HUES64 (cell line): ENCODE measurements at regions not wholly inside any gene's neighbourhood (a gene's known extent, or its start where the extent isn't known, plus 50 kb on each side); places are given as distances from the start of the nearest gene placed in this dataset.
A peak's percentile ranks its signal among the peaks of the same experiment; 100 is the strongest.

Experiments used
- H3K27ac ChIP-seq: 2 replicates; pipeline ENCODE4 v1.7.0; 2013; ENCODE audit warnings: low read depth, low read length, inconsistent platforms
- H3K27me3 ChIP-seq: 2 replicates; pipeline ENCODE4 v1.6.1; 2013; ENCODE audit warnings: mild to moderate bottlenecking, low read length; ENCODE audit not compliant: insufficient read depth
- H3K36me3 ChIP-seq: 2 replicates; pipeline ENCODE4 v1.6.1; 2013; ENCODE audit warnings: mild to moderate bottlenecking, low read length; ENCODE audit not compliant: insufficient read depth
- H3K4me1 ChIP-seq: 2 replicates; pipeline ENCODE4 v1.6.1; 2013; ENCODE audit warnings: mild to moderate bottlenecking, low read length, moderate library complexity; ENCODE audit not compliant: insufficient read depth
- H3K4me3 ChIP-seq: 2 replicates; pipeline ENCODE4 v1.5.1; 2013; ENCODE audit warnings: mild to moderate bottlenecking, low read length, moderate library complexity
- H3K9ac ChIP-seq: 2 replicates; pipeline ENCODE4 v1.6.1; 2013; ENCODE audit warnings: mild to moderate bottlenecking, low read depth, low read length
- H3K9me3 ChIP-seq: 2 replicates; pipeline ENCODE4 v1.6.1; 2013; ENCODE audit warnings: low read depth, low read length; ENCODE audit not compliant: insufficient read depth
- WGBS: fragments of 150-250, 120-280 bp; methylation state at CpG from one replicate; pipeline ENCODE4 v1.1.7; 2013; ENCODE audit warnings: missing lambda C conversion rate; 5-methylcytosine and 5-hydroxymethylcytosine counted together

DNA sequence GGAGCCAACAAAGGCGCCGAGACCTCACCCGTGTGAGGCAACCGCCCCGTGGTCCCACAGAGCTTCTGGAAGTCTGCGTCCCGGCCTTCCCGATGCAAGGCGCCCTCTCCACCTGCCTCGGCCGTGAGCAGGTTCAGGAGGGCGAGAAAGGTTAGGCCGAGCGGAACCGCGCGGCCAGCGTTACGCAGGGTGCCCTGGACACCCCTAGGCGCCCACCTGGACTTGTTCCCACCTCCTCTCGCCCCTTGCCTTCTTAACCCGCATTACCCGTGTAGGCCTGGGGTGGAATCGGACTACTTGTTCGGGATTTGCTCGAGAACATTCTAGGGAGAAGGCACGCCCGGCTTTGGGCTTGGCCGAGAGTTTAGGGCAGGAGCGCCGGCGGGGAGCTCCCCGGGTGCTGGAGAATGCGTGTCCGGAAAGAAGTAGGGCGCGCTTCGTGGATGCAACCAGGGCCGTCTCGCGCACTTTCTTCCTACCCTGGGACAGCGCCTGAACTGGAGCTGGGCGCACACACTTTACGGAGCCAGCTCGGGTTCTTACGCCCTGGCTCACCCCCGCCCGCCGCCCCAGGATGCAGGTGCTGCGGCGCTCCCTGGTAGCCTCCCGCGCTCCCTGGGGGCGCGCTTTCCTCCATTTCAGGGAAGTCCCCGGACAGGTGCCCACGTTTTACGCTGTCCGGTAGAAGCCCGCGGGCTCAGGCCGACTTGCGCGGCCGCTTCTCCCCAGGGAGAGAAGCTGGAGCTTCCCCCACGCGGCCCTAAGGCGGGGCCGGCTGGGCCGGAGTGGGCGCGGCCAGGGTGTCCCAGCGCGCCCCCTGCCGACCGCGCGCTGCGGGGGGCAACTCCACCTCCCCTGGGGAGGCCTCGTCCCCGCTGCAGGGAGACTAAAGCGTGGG is 74.5 kb downstream of the INSIG1 start:
- Histone ChIP-seq H3K4me3 (peak overlapping the region; percentile 7; the same call in 1 of the 2 replicates), H3K27me3 (peaks cover 90% of the 10 kb centered on the region), H3K4me1 (peaks cover 7% of the 10 kb centered on the region; the same call in 1 of the 2 replicates), H3K36me3 (no peaks in the 10 kb centered on the region), H3K9ac (no peak overlapping the region), H3K27ac (no peak overlapping the region), H3K9me3 (peaks cover 3% of the 10 kb centered on the region; the same call in 1 of the 2 replicates)
- WGBS = 2% methylated on average over 82 of the region's 82 CpGs

DNA sequence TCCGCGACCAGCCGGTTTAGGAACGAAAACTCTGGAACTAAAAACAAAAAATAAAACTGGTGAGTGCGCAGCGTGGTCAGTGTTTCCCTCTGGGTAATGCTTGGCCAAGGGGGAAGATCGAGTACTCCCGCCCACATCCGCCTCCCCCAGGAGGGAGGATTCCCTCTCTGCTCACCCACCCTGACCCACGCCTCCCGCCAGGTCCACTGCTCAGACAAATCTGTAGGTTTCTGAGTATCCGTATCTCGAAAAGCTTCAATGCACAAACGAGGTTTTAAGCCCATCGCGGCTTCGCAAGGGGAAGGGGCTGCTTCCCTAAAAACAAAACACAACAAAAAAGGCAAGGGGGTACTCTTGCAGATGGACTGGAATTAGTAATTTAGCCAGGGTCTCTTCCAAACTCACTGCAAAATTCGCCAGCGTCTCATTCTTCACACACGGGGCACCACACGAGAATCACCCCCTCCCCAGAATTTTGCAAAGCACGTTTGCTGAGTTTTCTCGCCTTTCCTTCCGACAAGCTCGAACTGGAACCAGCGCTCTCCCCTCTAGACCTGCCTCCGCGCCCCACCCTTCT is 75.2 kb downstream of the INSIG1 start:
- Histone ChIP-seq H3K4me3 (no peak overlapping the region), H3K27ac (no peak overlapping the region), H3K9ac (no peak overlapping the region), H3K27me3 (peaks cover 97% of the 10 kb centered on the region), H3K9me3 (peaks cover 3% of the 10 kb centered on the region; the same call in 1 of the 2 replicates), H3K4me1 (peaks cover 7% of the 10 kb centered on the region; the same call in 1 of the 2 replicates), H3K36me3 (no peaks in the 10 kb centered on the region)
- 2% methylated on average over 28 of the region's 28 CpGs for WGBS

DNA sequence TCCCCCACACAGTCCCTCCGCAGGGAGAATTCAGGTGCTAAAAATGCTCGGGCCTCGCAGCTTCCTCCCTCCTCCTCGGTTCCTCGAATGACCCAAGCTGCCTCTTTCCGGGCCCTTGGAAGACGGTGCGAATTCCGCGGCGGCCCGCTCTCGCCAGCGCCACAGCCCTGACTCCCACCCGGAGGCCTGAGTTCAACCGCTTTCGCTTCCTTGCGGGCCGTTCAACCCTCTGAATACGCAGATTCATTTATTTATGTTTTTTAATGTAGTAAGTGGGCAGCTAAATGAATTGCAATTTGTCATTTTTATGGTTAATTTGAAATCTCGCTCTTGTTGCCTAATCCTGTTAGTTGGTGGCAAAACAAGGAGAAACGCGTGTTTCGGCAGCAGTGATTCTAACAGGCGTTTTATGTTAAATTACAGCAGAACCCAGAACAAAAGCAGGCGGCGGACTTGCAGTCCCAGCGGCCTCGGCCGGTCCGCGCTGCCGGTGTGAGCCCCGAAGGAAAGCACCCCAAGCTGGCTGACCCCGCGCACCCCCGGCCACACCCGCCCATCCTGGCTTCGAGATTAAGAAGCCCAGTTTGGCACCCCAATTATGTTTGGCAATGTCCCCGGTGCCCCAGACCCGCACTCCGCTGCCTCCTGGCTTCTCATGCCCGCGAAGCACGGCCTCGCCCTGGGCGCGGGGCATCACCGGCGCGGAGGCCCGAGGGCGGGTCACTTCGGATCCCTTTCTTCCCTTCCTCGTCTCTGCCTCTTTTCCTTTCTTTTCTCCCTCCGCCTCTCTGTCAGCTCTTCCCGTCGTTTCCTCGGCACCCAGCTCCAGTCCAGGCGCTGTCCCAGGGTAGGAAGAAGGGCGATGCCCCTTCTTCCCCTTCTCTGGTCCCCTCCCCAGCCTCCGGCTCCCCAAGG is 75.9 kb downstream of the INSIG1 start:
- H3K9ac ChIP-seq = no peak overlapping the region
- H3K36me3 ChIP-seq = no peaks in the 10 kb centered on the region
- peaks cover 100% of the 10 kb centered on the region for H3K27me3 ChIP-seq
- 2% methylated on average over 62 of the region's 62 CpGs for WGBS
- H3K27ac ChIP-seq = no peak overlapping the region
- no peaks in the 10 kb centered on the region for H3K9me3 ChIP-seq
- no peak overlapping the region for H3K4me3 ChIP-seq
- peaks cover 7% of the 10 kb centered on the region; the same call in 1 of the 2 replicates for H3K4me1 ChIP-seq

DNA sequence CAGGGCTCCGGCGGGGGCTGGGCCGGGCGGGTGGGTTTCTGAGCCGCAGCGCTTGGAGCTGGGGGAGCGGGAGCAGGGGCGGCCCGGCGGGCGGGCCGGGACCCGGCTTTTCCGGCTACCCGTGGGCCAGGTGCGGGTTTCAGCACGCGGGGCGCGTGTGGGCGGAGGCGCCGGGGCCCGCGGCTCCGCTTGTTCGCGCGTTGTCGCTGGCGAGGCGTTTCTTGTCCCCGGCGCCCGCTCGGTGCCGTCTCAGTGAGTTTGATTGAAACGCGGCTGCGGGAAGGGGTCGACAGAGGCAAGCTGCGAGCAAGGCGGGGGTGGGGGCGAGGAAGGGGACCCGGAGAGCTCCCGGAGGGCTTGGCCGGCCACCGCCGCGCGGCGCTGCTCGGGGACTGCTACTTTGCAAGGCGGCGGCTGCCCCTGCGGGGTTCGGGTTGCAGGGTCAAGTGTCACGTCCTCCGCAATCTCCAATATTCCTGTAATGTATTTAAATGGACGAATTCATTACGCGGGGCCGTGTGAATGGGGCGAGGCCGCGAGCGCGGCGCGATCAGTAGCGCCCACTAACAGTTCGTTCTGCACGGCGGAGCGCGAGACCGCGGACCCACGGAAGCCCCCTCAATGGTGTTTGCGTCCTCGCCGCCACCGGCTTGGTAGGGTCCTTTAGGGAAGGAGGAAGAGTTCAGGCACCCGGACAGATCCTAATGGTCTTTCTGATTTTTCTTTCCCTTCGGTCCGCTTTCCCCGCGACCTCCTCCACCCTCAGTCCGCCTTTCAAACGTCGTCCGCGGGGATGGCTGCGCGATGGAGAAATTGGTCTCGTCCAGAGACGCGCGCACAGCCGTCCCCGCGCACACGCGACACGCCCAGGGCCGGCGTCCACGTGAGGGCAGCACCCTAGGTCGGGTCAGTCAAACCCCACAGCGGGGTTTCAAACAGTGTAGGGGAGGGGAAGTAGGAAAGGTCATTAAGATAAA is 76.9 kb downstream of the INSIG1 start:
- H3K9ac ChIP-seq = no peak overlapping the region
- no peaks in the 10 kb centered on the region for H3K9me3 ChIP-seq
- peaks cover 11% of the 10 kb centered on the region for H3K4me1 ChIP-seq
- no peak overlapping the region for H3K27ac ChIP-seq
- 2% methylated on average over 109 of the region's 110 CpGs for WGBS
- H3K27me3 ChIP-seq = peaks cover 100% of the 10 kb centered on the region
- no peak overlapping the region for H3K4me3 ChIP-seq
- no peaks in the 10 kb centered on the region for H3K36me3 ChIP-seq

DNA sequence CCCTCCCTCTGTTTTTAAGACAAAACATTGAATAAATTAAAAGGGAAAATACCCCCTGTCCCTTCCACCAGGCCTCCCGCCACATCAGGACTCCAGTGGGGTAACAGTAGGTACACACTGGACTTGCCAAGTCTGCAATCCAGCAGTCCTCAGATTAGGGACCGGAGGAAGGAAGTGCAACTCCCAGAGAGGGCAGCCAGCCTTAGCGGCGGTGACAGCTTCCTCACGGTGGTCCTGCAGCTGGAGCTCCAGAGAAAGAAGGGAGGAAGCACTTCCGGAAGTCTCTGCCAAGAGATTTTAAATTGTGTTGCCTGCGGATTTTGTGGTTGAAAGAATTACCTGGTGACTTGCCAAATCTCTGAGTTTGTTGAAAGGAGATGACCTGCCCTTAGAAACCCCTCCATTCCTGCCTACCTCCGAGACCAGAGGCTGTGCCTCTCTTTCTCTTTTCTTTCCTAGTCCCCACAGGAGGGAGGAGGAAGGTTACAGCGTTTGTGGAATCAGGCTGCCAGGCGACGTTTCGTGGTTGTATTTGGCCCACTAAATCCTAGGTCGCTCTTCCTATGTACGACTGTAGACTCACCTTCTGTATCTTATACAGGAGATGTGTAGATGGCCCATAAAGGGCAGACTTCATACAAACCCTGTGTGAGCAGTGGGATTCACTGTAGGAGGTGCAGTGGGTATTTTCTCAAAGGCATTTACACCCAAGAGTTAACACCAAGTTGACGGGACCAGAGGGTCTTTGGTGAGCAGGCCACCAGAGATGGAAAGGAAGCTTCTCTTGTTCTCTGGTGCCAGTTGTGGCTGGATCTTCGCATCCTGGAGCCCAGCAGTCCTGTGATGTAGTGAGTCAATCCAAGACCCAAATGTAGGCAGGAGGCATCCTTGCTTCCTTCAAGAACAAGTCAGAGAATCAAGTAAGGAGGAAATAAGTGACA is 77.9 kb downstream of the INSIG1 start:
- Histone ChIP-seq H3K9ac (no peak overlapping the region), H3K9me3 (no peaks in the 10 kb centered on the region), H3K4me1 (peaks cover 11% of the 10 kb centered on the region), H3K4me3 (no peak overlapping the region), H3K27me3 (peaks cover 100% of the 10 kb centered on the region), H3K36me3 (no peaks in the 10 kb centered on the region), H3K27ac (no peak overlapping the region)
- 6% methylated on average over 11 of the region's 16 CpGs for WGBS

DNA sequence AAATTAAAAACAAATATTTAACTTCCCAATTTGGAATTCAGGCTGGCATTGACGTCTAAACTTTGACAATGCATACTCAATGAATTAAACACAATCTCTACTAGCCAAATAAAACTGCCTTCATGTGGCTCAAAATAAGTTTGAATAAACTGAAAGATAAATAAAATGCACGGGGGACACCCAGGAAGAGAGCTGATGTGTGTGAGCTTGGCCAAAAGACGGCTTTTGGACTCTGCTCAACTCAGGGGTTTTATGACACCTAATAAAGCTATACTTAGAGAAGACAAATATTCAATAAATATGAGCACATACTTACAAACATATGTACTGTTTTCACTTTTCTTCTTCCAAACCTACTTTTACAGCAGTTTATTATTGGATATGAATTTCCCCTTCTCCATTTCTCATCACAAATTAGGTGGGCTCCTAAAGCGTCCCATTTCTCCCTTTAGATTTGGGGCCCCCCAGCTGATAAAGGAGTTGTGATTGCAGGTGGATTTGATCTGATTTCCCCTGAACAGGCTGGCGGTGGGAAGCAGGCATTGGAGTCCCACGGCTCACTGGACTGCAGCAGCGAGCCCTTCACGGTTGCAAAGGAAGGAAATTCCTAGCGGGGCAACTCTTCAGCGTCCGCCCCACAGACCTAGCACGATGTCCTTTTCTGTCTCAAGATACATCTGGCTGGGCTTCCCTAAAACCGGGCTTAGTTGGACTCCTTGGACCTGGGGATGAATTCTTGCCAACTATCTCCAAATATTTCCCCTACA is 79.6 kb downstream of the INSIG1 start:
- Histone ChIP-seq H3K27ac (no peak overlapping the region), H3K9me3 (no peaks in the 10 kb centered on the region), H3K4me1 (peaks cover 16% of the 10 kb centered on the region), H3K27me3 (peaks cover 100% of the 10 kb centered on the region), H3K36me3 (no peaks in the 10 kb centered on the region), H3K4me3 (no peak overlapping the region), H3K9ac (no peak overlapping the region)
- 8% methylated on average over 13 of the region's 13 CpGs for WGBS

DNA sequence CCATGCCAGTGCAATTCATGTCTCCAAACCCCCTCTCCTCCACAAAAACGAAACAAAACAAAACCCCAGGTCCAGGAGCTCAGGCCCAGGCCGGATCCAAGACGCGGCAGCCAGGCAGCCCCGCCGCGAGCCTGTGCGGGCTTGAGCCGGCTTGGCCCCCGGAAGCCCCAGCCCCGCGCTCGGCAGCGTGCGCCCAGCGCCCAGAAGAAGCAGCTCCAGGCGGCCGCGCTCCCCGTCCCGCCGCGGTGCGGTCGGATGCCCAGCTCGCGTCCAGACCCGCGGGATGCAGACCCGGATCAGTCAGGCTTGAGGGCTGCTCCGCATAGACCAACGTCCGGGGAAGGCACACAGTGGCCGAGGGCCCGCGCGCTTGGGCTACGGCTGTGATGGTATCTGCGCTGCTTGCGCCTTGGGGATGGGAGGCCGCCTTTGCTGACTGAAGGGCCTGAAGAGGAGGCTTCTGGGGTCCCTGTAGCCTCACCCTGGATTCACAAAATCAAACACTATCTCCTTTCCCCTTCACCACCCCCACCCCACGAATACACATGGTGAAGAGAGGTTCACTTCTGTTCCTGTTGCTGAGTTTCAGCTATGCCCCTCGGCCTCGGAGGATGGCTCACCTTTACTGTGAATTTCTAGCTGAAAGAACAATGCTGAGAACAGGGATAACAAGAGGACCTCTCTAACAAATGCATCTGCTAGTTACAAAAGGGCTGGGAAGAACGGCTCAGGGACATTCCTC is 79.9 kb upstream of the EN2 start:
- no peak overlapping the region for H3K4me3 ChIP-seq

DNA sequence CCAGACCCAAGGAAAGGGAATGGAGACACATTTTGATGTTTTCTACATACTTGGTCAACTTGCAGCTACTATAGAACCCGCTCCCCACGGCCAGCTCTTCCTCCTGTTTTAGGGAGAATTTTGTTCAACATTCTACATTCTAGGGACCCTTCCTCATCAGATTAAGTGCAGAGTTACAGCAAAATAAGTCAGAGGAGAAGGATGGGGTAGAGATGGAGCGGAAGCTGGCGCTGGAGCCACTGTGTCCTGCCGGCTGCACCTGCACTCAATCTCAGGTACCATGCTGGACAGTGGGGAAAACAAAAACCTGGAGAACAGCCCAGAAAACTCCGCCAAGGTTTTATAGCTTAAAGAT is 79.4 kb upstream of the EN2 start:
- H3K4me1 ChIP-seq = peaks cover 16% of the 10 kb centered on the region
- 17% methylated on average over 4 of the region's 6 CpGs for WGBS
- no peak overlapping the region for H3K4me3 ChIP-seq
- H3K9me3 ChIP-seq = no peaks in the 10 kb centered on the region
- no peak overlapping the region for H3K27ac ChIP-seq
- peaks cover 100% of the 10 kb centered on the region for H3K27me3 ChIP-seq
- no peaks in the 10 kb centered on the region for H3K36me3 ChIP-seq
- H3K9ac ChIP-seq = no peak overlapping the region

More for the DNA sequence above, 79.9 kb upstream of the EN2 start:
- H3K27me3 ChIP-seq = peaks cover 100% of the 10 kb centered on the region
- H3K9me3 ChIP-seq = no peaks in the 10 kb centered on the region
- H3K27ac ChIP-seq = no peak overlapping the region
- no peak overlapping the region for H3K9ac ChIP-seq
- H3K36me3 ChIP-seq = no peaks in the 10 kb centered on the region
- WGBS = 2% methylated on average over 45 of the region's 45 CpGs
- H3K4me1 ChIP-seq = peaks cover 16% of the 10 kb centered on the region
